CD4-positive, alpha-beta T cell treated with Interferon alpha-2 for 1 hour (primary cell): ENCODE measurements at regions not wholly inside any gene's neighbourhood (a gene's known extent, or its start where the extent isn't known, plus 50 kb on each side); places are given as distances from the start of the nearest gene placed in this dataset.
"Not testable (repeated sequence)": the region's sequence is repeated elsewhere in the genome, so short reads cannot be mapped to it uniquely, and the experiment has no call there.

Source experiments
- DNase-seq, 2 donors: peaks; one replicate each; pipeline ENCODE4 v3.0.0-alpha.2; 2020 to 2022

GRCh38 chr14:31911160-31911559 lies 165.9 kb upstream of the ARHGAP5 start:
- DNase-seq = no peak

GRCh38 chr14:31913370-31913769 lies 163.7 kb upstream of the ARHGAP5 start:
- no peak for DNase-seq

GRCh38 chr14:31918289-31918688 lies 158.8 kb upstream of the ARHGAP5 start:
- not testable (repeated sequence) for DNase-seq

GRCh38 chr14:31920001-31920400 lies 157.1 kb upstream of the ARHGAP5 start:
- DNase-seq = no peak

GRCh38 chr14:31920989-31921650 lies 156.0 kb upstream of the ARHGAP5 start:
- DNase-seq = no peak

- DNase-seq = no peak
These were observed 155.4 kb upstream of the ARHGAP5 start for GRCh38 chr14:31921721-31922120.

- DNase-seq = peak in 1 of 2 donors; percentile 59
These were observed 151.0 kb upstream of the ARHGAP5 start for GRCh38 chr14:31926123-31926522.

GRCh38 chr14:31926652-31927347 lies 150.3 kb upstream of the ARHGAP5 start:
- no peak for DNase-seq

- DNase-seq = no peak
These were observed 149.7 kb upstream of the ARHGAP5 start for GRCh38 chr14:31927348-31927832.

- DNase-seq = no peak
These were observed 147.0 kb upstream of the ARHGAP5 start for GRCh38 chr14:31930070-31930469.

GRCh38 chr14:31930493-31931240 lies 146.4 kb upstream of the ARHGAP5 start:
- no peak for DNase-seq

GRCh38 chr14:31932675-31933074 lies 144.4 kb upstream of the ARHGAP5 start:
- DNase-seq = no peak

GRCh38 chr14:31933716-31934115 lies 143.4 kb upstream of the ARHGAP5 start:
- DNase-seq = no peak

GRCh38 chr14:31934767-31935266 lies 142.3 kb upstream of the ARHGAP5 start:
- DNase-seq = peak in 1 of 2 donors; percentile 41

GRCh38 chr14:31935391-31935790 lies 141.7 kb upstream of the ARHGAP5 start:
- DNase-seq = no peak

- DNase-seq = no peak
These were observed 141.0 kb upstream of the ARHGAP5 start for GRCh38 chr14:31936115-31936514.

- peak; percentile 13 to 41 for DNase-seq
These were observed 139.3 kb upstream of the ARHGAP5 start for GRCh38 chr14:31937730-31938346.

- no peak for DNase-seq
These were observed 137.2 kb upstream of the ARHGAP5 start for GRCh38 chr14:31939934-31940333.

- DNase-seq = no peak
These were observed 135.6 kb upstream of the ARHGAP5 start for GRCh38 chr14:31941487-31941886.

GRCh38 chr14:31942166-31942841 lies 134.8 kb upstream of the ARHGAP5 start:
- no peak for DNase-seq

GRCh38 chr14:31943217-31943799 lies 133.8 kb upstream of the ARHGAP5 start:
- DNase-seq = no peak

- no peak for DNase-seq
These were observed 133.2 kb upstream of the ARHGAP5 start for GRCh38 chr14:31943861-31944255.
